RWPE1 (cell line): ENCODE measurements at regions not wholly inside any gene's neighbourhood (a gene's known extent, or its start where the extent isn't known, plus 50 kb on each side); places are given as distances from the start of the nearest gene placed in this dataset.

ENCODE experiments used
- CTCF ChIA-PET: fragments of 350-600 bp; sonication (Branson Sonifier 250); formaldehyde crosslinking; extraction: SDS; loops from one replicate; lab custom pipeline; 2021; lab: Yijun Ruan, JAX
- POLR2A ChIA-PET: fragments of 400-600 bp; formaldehyde crosslinking; extraction: SDS; loops from one replicate; lab custom pipeline; 2020; ENCODE audit warnings: antibody characterized with exemption; ENCODE audit not compliant: low non-redundant PET; lab: Yijun Ruan, JAX
- DNase-seq: peaks from one replicate; pipeline ENCODE4 v3.0.0; 2012; ENCODE audit warnings: low spot score
- H3K27ac ChIP-seq: fragments of 450-650 bp; 2 replicates; pipeline ENCODE4 v1.5.1; 2017
- CTCF ChIP-seq: fragments of 450-650 bp; conservative IDR thresholded peaks from 2 replicates; pipeline ENCODE4 v1.5.1; 2017; ENCODE audit warnings: low read depth, mild to moderate bottlenecking

GRCh38 chr3:117254985-117255384 lies 545.4 kb downstream of the TUSC7 start:
- no peak overlapping the region for H3K27ac ChIP-seq
- ChIA-PET CTCF (interaction anchor here (0.7 kb wide), 1 partner anchor 90 kb away, joined by 3 read pairs; no protein-coding TSS in a partner anchor), POLR2A (no interaction called here)
- no peak for DNase-seq
- TF ChIP-seq CTCF, result no peak

GRCh38 chr3:117255736-117256135 lies 546.2 kb downstream of the TUSC7 start:
- CTCF ChIA-PET, result no interaction called here
- no peak for TF ChIP-seq CTCF
- DNase-seq, result no peak
- POLR2A ChIA-PET, result no interaction called here
- no peak overlapping the region for H3K27ac ChIP-seq

GRCh38 chr3:117261983-117262421 lies 552.4 kb downstream of the TUSC7 start:
- POLR2A ChIA-PET, result no interaction called here
- DNase-seq, result no peak
- H3K27ac ChIP-seq, result no peak overlapping the region
- CTCF ChIA-PET, result no interaction called here
- TF ChIP-seq CTCF, result no peak

GRCh38 chr3:117263270-117263669 lies 553.7 kb downstream of the TUSC7 start:
- POLR2A ChIA-PET, result no interaction called here
- no peak overlapping the region for H3K27ac ChIP-seq
- CTCF ChIA-PET, result no interaction called here
- TF ChIP-seq CTCF, result no peak
- DNase-seq, result no peak

GRCh38 chr3:117263745-117264144 lies 554.2 kb downstream of the TUSC7 start:
- CTCF ChIA-PET, result no interaction called here
- TF ChIP-seq CTCF, result no peak
- H3K27ac ChIP-seq, result no peak overlapping the region
- DNase-seq, result no peak
- POLR2A ChIA-PET, result no interaction called here

- DNase-seq, result no peak
- ChIA-PET POLR2A (no interaction called here), CTCF (no interaction called here)
- no peak overlapping the region for H3K27ac ChIP-seq
- TF ChIP-seq CTCF, result no peak
Measured at GRCh38 chr3:117264204-117264994, 554.8 kb downstream of the TUSC7 start.
